Prostate gland (tissue), 2 donors: ENCODE measurements at regions not wholly inside any gene's neighbourhood (a gene's known extent, or its start where the extent isn't known, plus 50 kb on each side); places are given as distances from the start of the nearest gene placed in this dataset.

Experiments
- POLR2A ChIP-seq: fragments of 450-650 bp; IDR thresholded peaks from one replicate; pipeline ENCODE4 v1.6.1; 2016; ENCODE audit warnings: antibody characterized with exemption, mild to moderate bottlenecking
- TF ChIP-seq, protein P1 (sequence below), 4 experiments: fragments of 200-600 bp in 2 of 4; fragments of 450-650 bp in 2 of 4; sonication (generic) in 2 of 4; IDR thresholded peaks; 1 replicate in 3 of 4; 2 replicates in 1 of 4; pipeline ENCODE4 v1.5.1; 2016 to 2019; ENCODE audit warnings: antibody characterized with exemption in 4 of 4, mild to moderate bottlenecking in 2 of 4, moderate library complexity in 2 of 4

DNA sequence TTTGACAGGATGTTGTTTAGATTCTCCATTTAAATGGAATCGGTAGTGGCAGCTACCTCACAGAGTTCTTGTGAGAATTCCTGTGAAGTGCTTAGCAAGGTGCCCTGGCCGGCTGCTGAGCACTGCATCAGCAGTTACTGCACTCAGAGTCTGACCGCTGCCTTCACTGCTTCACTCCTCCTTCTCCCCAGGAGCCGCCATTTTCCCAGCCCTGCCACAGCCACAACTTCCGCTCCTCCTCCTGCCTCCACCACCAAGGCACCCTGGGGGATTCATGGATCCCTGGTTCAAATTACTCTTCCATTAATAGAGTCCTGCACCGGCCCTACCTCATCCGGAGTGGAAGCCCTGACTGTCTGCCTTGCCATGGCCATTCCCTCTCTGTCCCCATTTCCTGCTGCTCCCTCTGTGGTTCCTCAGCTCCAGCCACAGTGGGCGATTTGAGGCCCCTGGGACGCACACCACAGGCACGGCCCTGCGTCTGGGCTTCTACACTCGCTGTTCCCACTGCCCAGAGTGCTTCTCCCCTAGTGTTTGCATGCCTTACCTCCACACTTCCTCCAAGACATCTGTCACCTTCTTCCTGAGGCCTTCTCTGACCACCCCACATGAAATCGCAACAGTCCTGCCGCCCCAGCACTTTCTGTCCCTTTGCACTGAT is 210.3 kb downstream of the IPO8 start:
- TF ChIP-seq, protein P1, sequence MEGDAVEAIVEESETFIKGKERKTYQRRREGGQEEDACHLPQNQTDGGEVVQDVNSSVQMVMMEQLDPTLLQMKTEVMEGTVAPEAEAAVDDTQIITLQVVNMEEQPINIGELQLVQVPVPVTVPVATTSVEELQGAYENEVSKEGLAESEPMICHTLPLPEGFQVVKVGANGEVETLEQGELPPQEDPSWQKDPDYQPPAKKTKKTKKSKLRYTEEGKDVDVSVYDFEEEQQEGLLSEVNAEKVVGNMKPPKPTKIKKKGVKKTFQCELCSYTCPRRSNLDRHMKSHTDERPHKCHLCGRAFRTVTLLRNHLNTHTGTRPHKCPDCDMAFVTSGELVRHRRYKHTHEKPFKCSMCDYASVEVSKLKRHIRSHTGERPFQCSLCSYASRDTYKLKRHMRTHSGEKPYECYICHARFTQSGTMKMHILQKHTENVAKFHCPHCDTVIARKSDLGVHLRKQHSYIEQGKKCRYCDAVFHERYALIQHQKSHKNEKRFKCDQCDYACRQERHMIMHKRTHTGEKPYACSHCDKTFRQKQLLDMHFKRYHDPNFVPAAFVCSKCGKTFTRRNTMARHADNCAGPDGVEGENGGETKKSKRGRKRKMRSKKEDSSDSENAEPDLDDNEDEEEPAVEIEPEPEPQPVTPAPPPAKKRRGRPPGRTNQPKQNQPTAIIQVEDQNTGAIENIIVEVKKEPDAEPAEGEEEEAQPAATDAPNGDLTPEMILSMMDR (IDR thresholded peaks at IDR 0.05), result no peak
- TF ChIP-seq POLR2A, result no peak
